Lower leg skin (tissue), 3 donors: ENCODE measurements at regions not wholly inside any gene's neighbourhood (a gene's known extent, or its start where the extent isn't known, plus 50 kb on each side); places are given as distances from the start of the nearest gene placed in this dataset.

ENCODE experiments used
- POLR2A ChIP-seq, 2 donors: fragments of 450-650 bp; IDR thresholded peaks; one replicate each; pipeline ENCODE4 v1.6.1; 2016 to 2017; ENCODE audit warnings: antibody characterized with exemption in 2 of 2, mild to moderate bottlenecking in 1 of 2, moderate library complexity in 1 of 2
- TF ChIP-seq, protein P1 (sequence below), 3 donors: fragments of 450-650 bp; IDR thresholded peaks; one replicate each; pipeline ENCODE4 v1.5.1; 2016; ENCODE audit warnings: antibody characterized with exemption in 3 of 3, mild to moderate bottlenecking in 3 of 3, moderate library complexity in 2 of 3

GRCh38 chr5:174324680-174325079 is 279.2 kb downstream of the NSG2 start:
- TF ChIP-seq, protein P1, sequence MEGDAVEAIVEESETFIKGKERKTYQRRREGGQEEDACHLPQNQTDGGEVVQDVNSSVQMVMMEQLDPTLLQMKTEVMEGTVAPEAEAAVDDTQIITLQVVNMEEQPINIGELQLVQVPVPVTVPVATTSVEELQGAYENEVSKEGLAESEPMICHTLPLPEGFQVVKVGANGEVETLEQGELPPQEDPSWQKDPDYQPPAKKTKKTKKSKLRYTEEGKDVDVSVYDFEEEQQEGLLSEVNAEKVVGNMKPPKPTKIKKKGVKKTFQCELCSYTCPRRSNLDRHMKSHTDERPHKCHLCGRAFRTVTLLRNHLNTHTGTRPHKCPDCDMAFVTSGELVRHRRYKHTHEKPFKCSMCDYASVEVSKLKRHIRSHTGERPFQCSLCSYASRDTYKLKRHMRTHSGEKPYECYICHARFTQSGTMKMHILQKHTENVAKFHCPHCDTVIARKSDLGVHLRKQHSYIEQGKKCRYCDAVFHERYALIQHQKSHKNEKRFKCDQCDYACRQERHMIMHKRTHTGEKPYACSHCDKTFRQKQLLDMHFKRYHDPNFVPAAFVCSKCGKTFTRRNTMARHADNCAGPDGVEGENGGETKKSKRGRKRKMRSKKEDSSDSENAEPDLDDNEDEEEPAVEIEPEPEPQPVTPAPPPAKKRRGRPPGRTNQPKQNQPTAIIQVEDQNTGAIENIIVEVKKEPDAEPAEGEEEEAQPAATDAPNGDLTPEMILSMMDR (IDR thresholded peaks at IDR 0.05): no peak
- TF ChIP-seq POLR2A (IDR thresholded peaks at IDR 0.05): no peak
